RCC 7860 (cell line): ENCODE measurements at regions not wholly inside any gene's neighbourhood (a gene's known extent, or its start where the extent isn't known, plus 50 kb on each side); places are given as distances from the start of the nearest gene placed in this dataset.
A peak's percentile ranks its signal among the peaks of the same experiment; 100 is the strongest.
"Not testable (repeated sequence)": the region's sequence is repeated elsewhere in the genome, so short reads cannot be mapped to it uniquely, and the experiment has no call there.

Experiments used
- DNase-seq: peaks from one replicate; pipeline ENCODE4 v3.0.0-alpha.2; 2015; ENCODE audit warnings: low spot score
- FAIRE-seq: peaks from 2 replicates; lab custom pipeline; 2012; peaks lifted over from hg19 to GRCh38; lab: Jason Lieb, UNC

- no peak for FAIRE-seq
- no peak for DNase-seq
Measured at GRCh38 chr9:129418451-129418850, 202.4 kb downstream of the C9orf50 start.

DNA sequence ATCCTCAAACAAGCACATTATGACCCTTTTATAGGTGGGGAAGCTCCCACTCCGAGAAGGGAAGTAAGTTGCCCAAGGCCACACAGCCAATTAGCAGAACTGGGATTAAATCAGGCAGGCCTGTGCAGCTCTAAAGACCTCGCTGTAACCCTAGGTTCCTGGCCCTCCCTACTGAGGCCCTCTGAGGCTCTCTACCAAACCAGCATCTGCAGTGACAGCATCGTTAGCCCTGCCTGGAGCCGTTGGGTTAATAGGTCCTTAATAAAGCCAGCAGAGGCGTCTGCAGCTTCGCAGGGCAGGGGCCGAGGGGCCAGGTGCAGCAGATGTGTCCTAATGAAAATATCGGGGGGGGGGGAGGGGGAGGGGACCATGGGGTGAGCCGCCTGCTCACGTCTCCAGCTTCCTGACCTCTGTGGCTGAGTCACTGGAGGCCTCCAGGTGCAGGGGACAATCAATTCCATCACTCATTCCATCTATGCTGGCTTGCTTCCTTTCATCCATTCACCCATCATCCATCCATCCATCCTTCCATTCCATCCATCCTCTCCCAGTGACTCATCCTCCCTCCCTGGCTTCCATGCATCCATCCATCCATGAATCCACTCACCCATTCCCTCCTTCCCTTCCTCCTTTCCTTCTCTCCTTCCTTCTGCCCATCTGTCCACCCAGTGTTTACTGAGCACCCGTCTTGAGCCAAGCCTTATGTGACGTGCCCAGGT lies 203.9 kb downstream of the C9orf50 start:
- peak; percentile 57 for DNase-seq

GRCh38 chr9:129415942-129416651 lies 204.8 kb downstream of the C9orf50 start:
- FAIRE-seq: no peak

More for the DNA sequence above, 203.9 kb downstream of the C9orf50 start:
- FAIRE-seq: peak; percentile 37

GRCh38 chr9:129414993-129415941 lies 205.6 kb downstream of the C9orf50 start:
- FAIRE-seq: no peak

More at GRCh38 chr9:129415942-129416651, 204.8 kb downstream of the C9orf50 start:
- no peak for DNase-seq

DNA sequence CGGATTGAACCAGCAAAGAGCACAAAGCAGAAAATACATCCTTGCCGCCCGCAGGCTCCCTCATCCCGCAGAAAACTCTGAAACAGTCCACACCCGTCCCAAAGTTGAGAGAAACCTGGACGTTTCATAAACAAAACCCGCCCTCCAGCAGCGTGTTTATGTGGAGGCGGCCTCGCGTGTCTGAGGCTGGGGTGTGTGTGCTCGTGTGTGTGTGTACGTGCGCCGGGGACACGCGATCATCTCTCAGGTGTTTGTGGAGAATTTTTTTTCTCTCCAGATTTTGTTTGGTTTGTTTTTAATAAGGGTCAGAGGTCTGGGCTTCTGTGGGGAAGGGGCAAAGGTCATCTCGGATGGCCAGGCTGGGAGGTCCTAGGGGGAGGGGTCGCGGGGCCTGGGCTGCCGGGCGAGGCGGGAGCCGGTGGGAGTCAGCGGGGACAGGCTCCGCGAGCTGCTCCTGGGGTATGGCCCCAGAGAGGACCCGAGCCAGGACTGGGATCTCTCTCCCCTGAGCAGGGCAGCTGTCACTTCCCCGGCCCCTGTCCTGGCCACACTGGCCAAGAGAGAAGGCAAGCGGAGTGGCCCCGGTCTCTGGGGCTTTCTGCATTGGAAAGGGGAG lies 206.4 kb downstream of the C9orf50 start:
- DNase-seq (peak; percentile 9), FAIRE-seq (no peak)

More at GRCh38 chr9:129414993-129415941, 205.6 kb downstream of the C9orf50 start:
- DNase-seq: no peak

DNA sequence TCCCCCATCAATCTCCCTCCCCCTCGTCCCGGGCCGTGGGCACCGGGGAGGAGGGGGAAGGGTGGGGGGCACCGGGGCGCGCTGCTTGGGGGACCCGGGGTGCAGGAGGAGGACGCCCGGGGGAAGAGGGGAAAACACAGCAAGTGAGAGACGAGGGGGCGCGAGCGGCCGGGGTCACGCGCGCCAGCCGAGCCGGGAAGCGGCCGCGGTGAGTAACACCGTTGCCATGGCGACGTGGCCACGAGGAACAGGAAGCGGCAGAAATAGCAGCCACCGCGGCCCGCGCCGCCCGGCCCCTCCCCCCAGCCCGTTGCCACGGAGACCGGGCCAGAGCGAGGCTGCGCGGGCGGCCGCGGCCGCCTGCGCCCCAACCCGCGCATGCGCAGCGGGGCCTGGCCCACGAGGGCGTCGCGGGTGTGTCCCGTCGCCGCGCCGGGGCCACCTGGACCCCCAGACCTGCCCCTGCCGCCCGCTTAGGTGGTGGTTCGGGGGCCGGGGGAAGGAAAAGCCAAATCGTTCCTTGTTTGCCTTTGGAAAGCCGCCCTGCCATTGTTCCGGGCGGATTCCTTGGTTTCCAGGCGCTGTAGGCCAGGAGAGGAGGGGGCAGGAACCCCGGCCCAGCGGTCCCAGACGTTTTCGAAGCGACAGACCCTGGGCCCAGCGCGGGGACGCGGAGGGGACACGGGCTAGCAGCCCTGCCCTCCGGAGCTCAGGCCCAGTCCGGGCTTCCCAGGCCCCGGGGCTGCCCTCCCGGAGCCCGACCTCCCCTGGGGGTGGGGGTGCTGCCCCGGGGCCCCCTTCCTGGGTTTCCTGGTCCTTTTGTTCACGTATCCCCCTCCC lies 207.1 kb downstream of the C9orf50 start:
- DNase-seq (peak; percentile 94), FAIRE-seq (no peak)

DNA sequence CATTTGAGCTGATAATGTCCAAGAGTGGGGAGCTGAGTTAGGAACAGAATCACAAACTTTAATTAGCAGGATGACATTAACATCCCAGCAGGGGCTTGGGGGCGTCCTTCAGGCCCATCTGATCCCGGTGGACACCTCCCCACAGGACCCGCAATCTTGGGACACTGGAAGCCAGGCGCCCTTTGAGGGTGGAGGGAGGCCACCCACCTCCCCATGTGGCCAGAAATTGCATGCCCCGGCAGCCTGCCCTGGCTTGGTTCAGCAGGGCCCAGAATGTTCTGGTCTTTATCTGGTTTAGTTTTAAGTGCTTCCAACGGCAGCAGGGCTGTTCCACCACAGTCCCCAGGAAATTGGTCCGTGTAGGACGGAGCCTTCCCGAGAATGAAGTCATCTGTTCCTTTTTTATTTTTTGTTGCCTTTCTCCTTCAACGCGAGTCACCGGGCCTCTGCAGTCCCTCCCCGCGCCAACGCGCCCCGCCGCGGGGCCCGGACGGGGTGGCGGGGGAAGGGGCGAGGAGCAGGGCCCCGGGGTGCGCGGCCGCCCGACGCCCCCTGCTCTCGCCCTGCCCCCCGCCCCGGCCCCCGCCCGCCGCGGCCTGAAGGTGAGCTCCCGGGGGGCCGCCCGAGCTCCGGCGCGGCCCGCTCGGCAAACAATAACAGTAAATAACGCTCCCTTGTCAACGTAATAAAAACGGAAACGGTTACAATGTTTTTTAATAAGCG lies 207.9 kb downstream of the C9orf50 start:
- FAIRE-seq (no peak), DNase-seq (peak; percentile 69)

DNA sequence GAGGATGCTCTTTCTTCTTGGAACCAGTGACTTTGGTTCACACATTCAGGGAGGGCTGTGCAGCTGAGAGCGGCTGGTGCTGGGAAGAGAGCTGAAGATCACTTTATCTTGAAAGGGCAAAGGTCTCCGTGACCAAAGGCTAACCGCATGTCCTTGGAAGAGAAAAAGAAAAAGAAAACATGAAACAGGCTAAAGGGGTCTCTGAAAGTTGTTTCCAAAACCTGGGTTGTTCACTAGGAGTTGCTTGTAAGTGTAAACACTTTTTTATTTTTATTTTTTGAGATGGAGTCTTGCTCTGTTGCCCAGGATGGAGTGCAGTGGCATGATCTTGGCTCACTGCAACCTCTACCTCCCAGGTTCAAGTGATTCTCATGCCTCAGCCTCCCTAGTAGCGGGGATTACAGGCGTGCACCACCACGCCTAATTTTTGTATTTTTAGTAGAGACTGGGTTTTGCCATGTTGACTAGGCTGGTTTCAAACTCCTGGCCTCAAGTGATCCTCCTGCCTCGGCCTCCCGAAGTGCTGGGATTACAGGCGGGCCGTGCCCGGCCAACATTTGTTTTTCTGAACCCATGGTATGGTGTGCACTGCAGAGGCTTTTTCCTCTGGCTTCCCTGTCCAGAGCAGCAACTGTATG lies 208.6 kb downstream of the C9orf50 start:
- DNase-seq, FAIRE-seq: not testable (repeated sequence)

GRCh38 chr9:129411501-129412175 lies 209.3 kb downstream of the C9orf50 start:
- no peak for DNase-seq
- no peak for FAIRE-seq

- no peak for FAIRE-seq
Measured at GRCh38 chr9:129410226-129410625, 210.7 kb downstream of the C9orf50 start.

DNA sequence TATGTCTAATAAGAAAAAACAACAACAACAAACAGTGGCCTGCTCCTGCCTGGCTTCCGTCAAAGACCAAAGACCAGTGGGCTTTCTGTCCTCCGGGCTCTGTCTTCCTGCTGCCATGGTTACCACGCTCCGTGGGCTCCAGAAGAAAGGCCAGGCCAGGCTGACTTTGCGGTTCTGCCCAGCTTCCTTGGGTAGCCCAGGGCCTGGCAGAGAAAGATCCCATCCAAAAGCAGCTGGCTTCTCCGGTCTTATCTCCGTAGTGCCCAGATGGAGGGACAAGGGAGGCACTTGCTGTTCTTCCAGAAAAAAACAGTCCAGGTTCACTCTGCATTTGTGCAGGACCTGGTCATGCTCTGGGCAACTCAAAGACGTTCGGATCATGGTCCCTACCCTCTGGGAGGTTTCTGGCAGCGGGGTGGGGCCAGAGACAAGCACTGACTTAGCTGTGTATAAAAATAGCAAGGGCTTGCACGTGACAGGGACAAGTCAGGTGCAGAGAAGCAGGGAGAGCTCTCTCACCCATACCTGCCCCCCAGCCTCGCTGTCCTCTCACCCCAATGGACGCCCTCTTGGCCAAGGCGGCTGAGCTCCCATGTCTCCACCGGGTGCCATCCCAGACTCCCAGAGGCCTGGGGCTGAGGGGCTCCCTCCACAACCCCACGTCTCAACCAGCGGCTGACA lies 212.2 kb downstream of the C9orf50 start:
- DNase-seq: no peak
- FAIRE-seq: no peak

More at GRCh38 chr9:129410226-129410625, 210.7 kb downstream of the C9orf50 start:
- DNase-seq: no peak

DNA sequence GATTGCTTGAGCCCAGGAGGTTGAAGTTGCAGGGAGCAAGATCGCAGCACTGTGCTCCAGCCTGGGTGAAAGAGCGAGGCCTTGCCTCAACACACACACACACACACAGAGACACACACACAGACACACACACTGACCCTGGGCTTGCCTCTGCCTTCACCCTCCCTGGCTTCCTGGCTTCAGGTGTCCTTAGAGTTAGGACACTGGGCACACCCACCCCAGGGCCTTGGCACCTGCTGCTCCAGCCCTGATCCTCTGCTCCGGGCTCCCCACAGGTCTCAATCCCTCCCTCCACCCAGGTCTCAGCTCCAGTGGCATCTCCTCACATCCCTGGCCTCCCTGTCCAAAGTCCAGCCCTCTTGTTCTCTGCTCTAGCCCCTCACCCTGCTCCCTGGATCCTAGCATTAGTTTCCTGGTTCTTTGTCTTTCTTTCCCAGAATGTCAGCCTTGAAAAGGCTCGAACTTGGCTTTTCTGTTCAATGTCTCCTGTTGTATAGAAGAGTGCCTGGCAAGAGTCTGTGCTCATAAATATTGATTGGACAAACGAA lies 212.9 kb downstream of the C9orf50 start:
- no peak for FAIRE-seq
- DNase-seq: no peak

DNA sequence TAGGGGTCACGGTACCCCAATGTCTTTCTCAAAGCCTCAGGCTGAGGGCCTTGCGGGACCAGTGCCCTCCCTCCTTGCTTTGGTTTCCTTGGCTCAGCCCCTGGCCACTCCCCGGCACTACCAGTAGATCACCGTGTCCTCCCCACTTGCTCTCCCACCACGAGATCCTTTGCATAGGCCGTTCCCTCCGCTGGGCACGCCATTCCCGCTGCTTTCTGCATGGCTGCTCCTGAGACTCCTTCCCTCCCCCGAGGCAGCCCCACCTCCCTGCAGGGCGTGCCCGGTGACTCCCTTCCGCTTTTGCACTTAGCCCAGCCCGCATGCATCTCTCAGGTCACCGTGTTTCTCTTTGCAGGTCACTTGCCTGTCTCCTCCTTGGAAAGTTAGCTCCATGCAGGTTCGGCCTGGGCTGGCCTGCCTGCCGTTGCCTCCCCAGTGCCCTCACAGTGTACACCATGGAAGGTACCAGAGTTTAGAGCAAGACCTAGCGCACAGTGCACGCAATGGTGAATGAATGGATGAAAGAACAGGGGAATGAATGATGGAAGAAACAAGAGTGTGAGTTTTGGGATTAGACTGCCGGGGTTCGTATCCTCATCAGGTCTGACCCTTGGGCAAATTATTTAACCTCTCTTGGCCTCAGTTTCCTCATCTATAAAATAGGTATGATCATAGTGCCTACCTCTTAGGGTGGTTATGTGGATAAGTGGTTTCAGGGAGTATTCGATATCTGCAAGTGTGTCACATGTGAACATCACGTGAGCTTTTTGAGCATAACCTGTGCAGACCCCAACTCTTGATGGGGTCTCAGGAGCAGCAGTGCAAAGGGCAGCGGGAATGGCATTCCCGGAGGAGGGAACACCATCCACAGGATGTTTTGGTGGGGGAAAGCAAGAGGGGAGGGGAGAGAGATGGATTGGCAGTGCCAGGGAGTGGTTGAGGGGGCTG lies 214.3 kb downstream of the C9orf50 start:
- no peak for FAIRE-seq
- DNase-seq: peak; percentile 21

DNA sequence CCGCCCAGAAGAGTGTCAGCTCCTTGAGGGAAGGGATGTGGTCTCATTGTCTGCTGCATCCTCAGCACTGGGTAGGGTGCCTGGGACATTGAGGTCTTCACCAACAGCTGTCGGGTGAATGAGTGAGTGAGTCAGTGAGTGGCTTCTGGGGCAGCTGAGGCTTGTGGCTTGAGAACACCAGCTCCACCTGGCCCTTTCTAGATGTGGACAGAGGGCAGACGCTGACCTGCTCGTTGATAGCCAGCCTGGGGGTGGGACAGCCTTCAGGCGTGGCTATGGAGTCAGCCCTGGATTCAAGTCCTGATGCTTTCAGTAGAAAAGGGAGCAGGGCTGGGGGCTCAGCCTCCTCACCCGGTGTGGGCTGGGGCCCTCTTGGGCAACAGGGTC lies 215.1 kb downstream of the C9orf50 start:
- no peak for FAIRE-seq

DNA sequence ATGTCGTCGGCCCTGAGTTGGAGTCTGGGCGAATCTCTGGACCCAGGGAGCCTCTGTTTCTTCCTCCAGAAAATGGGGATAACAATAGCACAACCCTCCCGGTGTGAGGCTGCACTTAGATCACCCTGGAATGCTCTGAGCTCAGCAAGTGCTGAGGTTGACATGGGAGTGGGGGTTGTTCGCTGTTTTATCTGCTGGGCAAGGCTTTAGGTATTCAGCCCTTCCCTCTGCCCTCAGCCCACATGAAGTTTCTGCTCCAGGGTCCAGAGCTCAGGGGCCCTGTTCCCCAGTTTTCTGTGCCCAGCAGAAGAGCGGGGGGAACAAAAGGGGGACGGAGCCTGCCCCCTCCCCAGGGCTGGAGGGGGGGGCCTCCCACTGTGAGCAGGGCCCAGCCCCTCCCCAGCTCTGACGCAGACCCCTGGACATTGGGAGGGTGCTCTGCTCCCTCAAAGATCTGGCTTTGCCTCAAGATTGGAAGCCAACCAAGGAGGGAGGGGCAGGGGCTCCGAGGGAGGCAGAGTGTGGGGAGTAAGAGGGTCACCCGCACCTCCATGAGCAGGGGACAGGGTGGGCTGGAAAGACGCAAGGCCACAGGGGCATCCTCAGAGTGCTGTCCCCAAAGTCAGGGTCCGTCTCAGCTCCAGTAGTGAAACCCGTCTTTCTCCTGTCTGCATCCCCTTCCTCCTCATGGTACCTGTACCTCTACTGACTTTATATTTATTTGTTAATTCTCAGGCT lies 215.6 kb downstream of the C9orf50 start:
- no peak for FAIRE-seq
- DNase-seq: no peak

More for the DNA sequence above, 215.1 kb downstream of the C9orf50 start:
- no peak for DNase-seq
